ENCODE measurements at regions not wholly inside any gene's neighbourhood (a gene's known extent, or its start where the extent isn't known, plus 50 kb on each side); places are given as distances from the start of the nearest gene placed in this dataset.

DNA sequence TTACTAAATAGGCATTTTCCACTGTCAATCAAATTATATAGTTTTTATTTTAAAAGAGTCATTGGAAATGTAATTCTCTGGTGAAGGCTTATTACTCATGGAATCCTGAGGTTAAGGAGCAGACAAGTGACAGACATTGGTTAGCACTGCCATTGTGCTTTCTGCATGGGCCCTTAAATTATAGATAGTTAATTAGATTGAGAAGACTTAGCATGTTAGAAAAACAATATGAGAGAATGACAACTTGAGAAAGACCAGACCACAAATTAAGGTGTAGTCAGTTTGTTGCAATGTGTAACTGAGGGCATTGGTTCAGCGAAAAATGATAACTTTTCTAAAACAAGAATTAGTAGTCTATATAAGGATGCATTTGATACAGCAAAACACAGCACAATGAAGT is 195.5 kb downstream of the SLITRK6 start:
- H3K27ac ChIP-seq, result no peak overlapping the region
- H3K36me3 ChIP-seq, result no peaks in the 10 kb centered on the region
- no peaks in the 10 kb centered on the region for H3K9me3 ChIP-seq
- 82 to 91% methylated on average over 1 of the region's 1 CpG for WGBS, 2 donors
- H3K27me3 ChIP-seq, result no peaks in the 10 kb centered on the region
- intact Hi-C loops (cut with DNase I), result no loop called here
- DNase-seq, result no peak
- TF ChIP-seq, protein P1, sequence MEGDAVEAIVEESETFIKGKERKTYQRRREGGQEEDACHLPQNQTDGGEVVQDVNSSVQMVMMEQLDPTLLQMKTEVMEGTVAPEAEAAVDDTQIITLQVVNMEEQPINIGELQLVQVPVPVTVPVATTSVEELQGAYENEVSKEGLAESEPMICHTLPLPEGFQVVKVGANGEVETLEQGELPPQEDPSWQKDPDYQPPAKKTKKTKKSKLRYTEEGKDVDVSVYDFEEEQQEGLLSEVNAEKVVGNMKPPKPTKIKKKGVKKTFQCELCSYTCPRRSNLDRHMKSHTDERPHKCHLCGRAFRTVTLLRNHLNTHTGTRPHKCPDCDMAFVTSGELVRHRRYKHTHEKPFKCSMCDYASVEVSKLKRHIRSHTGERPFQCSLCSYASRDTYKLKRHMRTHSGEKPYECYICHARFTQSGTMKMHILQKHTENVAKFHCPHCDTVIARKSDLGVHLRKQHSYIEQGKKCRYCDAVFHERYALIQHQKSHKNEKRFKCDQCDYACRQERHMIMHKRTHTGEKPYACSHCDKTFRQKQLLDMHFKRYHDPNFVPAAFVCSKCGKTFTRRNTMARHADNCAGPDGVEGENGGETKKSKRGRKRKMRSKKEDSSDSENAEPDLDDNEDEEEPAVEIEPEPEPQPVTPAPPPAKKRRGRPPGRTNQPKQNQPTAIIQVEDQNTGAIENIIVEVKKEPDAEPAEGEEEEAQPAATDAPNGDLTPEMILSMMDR (IDR thresholded peaks at IDR 0.05), result no peak
- TF ChIP-seq POLR2A (IDR thresholded peaks at IDR 0.05), result no peak
- no peaks in the 10 kb centered on the region for H3K4me1 ChIP-seq
- H3K4me3 ChIP-seq, result no peak overlapping the region

DNA sequence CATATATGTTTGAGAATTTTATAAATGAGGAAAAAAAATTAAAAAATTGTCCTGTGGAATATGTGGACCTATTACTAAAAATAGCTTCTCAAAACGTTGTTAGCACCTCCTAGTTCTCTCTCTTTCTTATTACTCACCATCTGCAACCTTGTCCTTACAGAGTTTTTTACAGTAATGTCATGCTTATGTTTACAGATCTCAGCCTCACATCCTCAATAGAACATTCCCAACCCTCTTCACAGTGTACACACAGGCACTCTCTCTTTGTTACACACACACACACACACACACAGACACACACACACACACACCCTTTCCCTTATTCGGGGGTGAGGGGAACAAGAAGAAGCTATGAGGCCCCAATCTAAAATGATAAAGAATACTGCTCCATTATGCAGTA is 197.7 kb downstream of the SLITRK6 start:
- no peaks in the 10 kb centered on the region for H3K36me3 ChIP-seq

DNA sequence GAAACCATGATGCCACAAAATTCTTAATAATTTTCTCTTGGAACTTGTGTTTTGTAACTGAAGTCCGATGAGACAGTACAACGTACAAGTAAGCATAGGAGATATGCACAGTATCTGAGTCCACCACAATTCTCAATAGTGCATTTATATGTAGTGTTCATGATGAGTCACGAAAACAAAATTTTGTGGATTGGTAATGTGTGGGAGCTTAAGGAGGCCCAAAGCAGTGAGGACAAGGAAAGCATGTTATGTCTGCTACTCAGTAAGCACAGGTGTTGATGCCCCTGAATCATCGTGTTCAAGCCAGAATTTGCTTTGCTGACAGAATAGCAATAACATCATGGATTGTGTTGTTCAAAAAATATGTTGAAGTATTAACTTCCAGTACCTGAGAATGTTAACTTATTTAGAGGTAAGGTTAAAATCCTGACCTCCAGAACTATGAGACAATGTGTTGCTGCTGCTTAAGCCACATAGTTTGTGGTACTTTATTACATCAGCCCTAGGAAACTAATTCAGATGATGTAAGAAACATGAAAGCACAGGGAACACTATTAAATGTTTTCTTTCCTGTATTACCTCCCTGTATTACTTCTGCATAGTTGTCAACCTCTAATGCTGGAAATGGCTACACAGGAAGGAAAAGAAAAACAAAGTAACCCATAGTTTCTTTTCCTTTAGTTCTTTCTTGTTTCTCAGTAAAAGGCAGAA is 201.3 kb downstream of the SLITRK6 start:
- no peak for DNase-seq

More for the DNA sequence above, 197.7 kb downstream of the SLITRK6 start:
- no peak overlapping the region for H3K27ac ChIP-seq
- intact Hi-C loops (cut with DNase I), result no loop called here
- no peaks in the 10 kb centered on the region for H3K4me1 ChIP-seq
- no peak for DNase-seq
- H3K9me3 ChIP-seq, result no peaks in the 10 kb centered on the region
- H3K27me3 ChIP-seq, result no peaks in the 10 kb centered on the region
- no peak overlapping the region for H3K4me3 ChIP-seq
- TF ChIP-seq, protein P1 (IDR thresholded peaks at IDR 0.05), result no peak
- TF ChIP-seq POLR2A (IDR thresholded peaks at IDR 0.05), result no peak
- WGBS, 2 donors, result 31 to 36% methylated on average over 2 of the region's 2 CpGs

DNA sequence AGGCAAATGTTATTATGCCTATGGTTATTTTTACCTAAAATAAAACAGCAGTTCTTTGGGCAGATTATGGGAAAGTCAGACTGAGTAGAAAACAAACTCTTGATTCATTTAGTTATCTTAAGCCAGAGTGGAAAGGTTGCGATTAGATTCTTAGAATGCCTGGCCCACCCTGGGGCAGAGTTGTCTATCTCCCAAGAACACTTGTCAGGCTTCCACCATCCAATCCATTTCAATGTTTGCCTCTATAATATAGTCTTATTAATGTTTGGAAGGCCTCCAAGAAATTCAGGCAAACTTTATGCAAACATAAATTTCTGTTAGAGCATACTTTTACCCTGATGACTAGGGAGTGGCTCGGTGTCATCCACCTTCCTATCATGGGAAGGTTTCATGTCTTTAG is 207.0 kb downstream of the SLITRK6 start:
- 87 to 91% methylated on average over 2 of the region's 2 CpGs for WGBS, 2 donors
- Histone ChIP-seq H3K27ac (no peak overlapping the region), H3K4me1 (no peaks in the 10 kb centered on the region), H3K4me3 (no peak overlapping the region), H3K9me3 (no peaks in the 10 kb centered on the region), H3K27me3 (no peaks in the 10 kb centered on the region), H3K36me3 (no peaks in the 10 kb centered on the region)
- intact Hi-C loops (cut with DNase I), result no loop called here
- DNase-seq, result no peak
- no peak for TF ChIP-seq POLR2A (IDR thresholded peaks at IDR 0.05)
- TF ChIP-seq, protein P1 (IDR thresholded peaks at IDR 0.05), result no peak

More for the DNA sequence above, 201.3 kb downstream of the SLITRK6 start:
- no peak overlapping the region for H3K27ac ChIP-seq
- H3K9me3 ChIP-seq, result no peaks in the 10 kb centered on the region
- WGBS, 2 donors, result 76 to 83% methylated on average over 4 of the region's 4 CpGs
- H3K4me3 ChIP-seq, result no peak overlapping the region
- no peak for TF ChIP-seq POLR2A (IDR thresholded peaks at IDR 0.05)
- TF ChIP-seq, protein P1 (IDR thresholded peaks at IDR 0.05), result no peak
- no peaks in the 10 kb centered on the region for H3K27me3 ChIP-seq
- no peaks in the 10 kb centered on the region for H3K36me3 ChIP-seq
- no peaks in the 10 kb centered on the region for H3K4me1 ChIP-seq
- intact Hi-C loops (cut with DNase I), result no loop called here

DNA sequence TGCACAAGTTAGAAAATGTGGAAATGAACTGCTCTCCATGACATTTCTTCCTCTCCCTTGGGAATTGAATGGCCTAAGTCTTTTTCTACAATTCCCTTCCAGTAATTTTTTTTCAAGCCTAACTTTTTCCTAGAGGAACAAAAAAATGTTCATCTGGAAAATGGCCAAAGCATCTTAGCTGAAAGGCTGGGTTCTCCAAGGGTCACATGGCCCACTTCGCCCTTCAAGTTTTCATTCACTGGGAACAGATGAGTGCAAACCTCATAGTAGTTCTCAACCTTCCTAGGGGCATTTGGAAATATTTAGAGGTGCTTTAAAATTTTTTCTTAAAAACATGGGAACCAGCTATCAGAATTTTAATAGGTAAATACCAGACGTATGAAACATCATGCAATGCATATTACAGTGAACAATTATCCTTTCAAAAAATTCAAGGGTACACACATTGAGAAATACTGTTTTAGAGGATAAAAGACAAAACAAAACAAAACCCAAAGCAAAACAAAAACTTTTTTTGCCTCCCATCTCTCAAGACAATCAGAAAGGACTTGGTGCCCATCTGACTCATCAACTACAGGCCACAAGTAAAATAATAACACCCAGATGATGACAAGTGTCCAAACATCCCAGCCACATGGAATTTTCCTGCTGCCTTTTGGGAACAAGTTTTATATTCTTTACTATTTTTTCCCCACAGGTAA is 208.8 kb downstream of the SLITRK6 start:
- H3K27ac ChIP-seq, result no peak overlapping the region
- H3K4me3 ChIP-seq, result no peak overlapping the region
- H3K36me3 ChIP-seq, result no peaks in the 10 kb centered on the region
- intact Hi-C loops (cut with DNase I), result no loop called here
- H3K4me1 ChIP-seq, result peaks cover 0 to 5% (median 0%) of the 10 kb centered on the region in 3 donors
- DNase-seq, result no peak
- TF ChIP-seq, protein P1 (IDR thresholded peaks at IDR 0.05), result no peak
- TF ChIP-seq POLR2A (IDR thresholded peaks at IDR 0.05), result no peak
- WGBS, 2 donors, result 74 to 75% methylated on average over 2 of the region's 2 CpGs
- peaks cover 0 to 5% (median 0%) of the 10 kb centered on the region in 3 donors for H3K9me3 ChIP-seq
- no peaks in the 10 kb centered on the region for H3K27me3 ChIP-seq

All from esophagus squamous epithelium (tissue), 5 donors.